IPS-18a (cell line): ENCODE measurements at regions not wholly inside any gene's neighbourhood (a gene's known extent, or its start where the extent isn't known, plus 50 kb on each side); places are given as distances from the start of the nearest gene placed in this dataset.

Experiments used
- H3K27ac ChIP-seq: one replicate; pipeline ENCODE4 v1.5.1; 2013; ENCODE audit warnings: low read length
- H3K27me3 ChIP-seq: one replicate; pipeline ENCODE4 v1.6.1; 2013; ENCODE audit warnings: mild to moderate bottlenecking, low read length; ENCODE audit not compliant: control insufficient read depth, insufficient read depth
- H3K36me3 ChIP-seq: one replicate; pipeline ENCODE4 v1.6.1; 2013; ENCODE audit warnings: low read depth, low read length; ENCODE audit not compliant: control insufficient read depth
- H3K4me1 ChIP-seq: one replicate; pipeline ENCODE4 v1.6.1; 2013; ENCODE audit warnings: low read depth, low read length; ENCODE audit not compliant: control insufficient read depth
- H3K4me3 ChIP-seq: one replicate; pipeline ENCODE4 v1.5.1; 2013; ENCODE audit warnings: low read length
- H3K9ac ChIP-seq: one replicate; pipeline ENCODE4 v1.6.1; 2013; ENCODE audit warnings: mild to moderate bottlenecking, low read length, moderate library complexity
- H3K9me3 ChIP-seq: one replicate; pipeline ENCODE4 v1.6.1; 2013; ENCODE audit warnings: low read depth, low read length; ENCODE audit not compliant: control insufficient read depth

GRCh38 chr12:75565795-75566194, 54.4 kb upstream of the KRR1 start:
- no peaks in the 10 kb centered on the region for H3K27me3 ChIP-seq
- peaks cover 6% of the 10 kb centered on the region for H3K9me3 ChIP-seq
- no peaks in the 10 kb centered on the region for H3K36me3 ChIP-seq
- no peak overlapping the region for H3K9ac ChIP-seq
- H3K27ac ChIP-seq: no peak overlapping the region
- no peaks in the 10 kb centered on the region for H3K4me1 ChIP-seq
- H3K4me3 ChIP-seq: no peak overlapping the region

DNA sequence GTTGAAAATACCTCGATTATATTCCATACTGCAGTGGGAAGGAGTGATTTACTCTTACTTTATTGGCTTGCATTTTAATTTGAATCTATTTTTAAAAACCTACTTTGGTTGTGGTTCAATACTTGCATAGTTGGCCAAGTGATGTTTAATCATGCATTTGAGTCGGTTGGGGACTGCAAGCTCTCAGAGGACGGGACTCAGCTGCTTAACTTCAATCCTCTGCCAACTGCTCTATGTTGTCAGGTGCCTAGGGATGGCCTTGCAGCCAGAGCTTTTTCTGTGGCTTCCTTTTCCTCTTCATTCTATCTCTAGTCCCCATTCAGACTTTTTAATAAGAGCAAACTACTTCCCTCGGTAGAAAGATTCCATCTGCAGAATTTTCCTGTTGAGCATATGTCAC, 53.4 kb upstream of the KRR1 start:
- Histone ChIP-seq H3K4me1 (no peaks in the 10 kb centered on the region), H3K4me3 (no peak overlapping the region), H3K9me3 (peaks cover 6% of the 10 kb centered on the region), H3K27me3 (no peaks in the 10 kb centered on the region), H3K9ac (no peak overlapping the region), H3K36me3 (no peaks in the 10 kb centered on the region), H3K27ac (no peak overlapping the region)

DNA sequence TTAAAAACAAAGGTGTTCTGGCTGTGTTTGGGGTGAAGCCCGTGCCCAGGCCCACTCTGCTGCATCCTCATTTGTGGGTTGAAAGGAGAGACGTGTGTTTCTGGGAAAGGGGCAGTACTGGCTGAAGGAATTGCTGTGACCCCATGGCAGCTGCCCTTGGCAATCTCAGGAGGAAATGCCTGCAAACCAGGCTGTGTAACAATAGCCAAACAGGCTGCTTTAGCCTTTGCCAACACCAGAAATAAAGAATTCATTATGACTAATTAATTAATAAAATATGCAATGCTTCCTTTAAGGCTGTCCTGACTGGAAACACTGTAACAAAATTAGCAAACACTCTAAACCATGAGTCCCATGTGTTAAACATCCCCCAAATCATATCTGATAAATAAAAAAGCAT, 53.0 kb upstream of the KRR1 start:
- Histone ChIP-seq H3K4me3 (no peak overlapping the region), H3K4me1 (no peaks in the 10 kb centered on the region), H3K36me3 (no peaks in the 10 kb centered on the region), H3K27ac (no peak overlapping the region), H3K9ac (no peak overlapping the region), H3K27me3 (no peaks in the 10 kb centered on the region), H3K9me3 (peaks cover 6% of the 10 kb centered on the region)

DNA sequence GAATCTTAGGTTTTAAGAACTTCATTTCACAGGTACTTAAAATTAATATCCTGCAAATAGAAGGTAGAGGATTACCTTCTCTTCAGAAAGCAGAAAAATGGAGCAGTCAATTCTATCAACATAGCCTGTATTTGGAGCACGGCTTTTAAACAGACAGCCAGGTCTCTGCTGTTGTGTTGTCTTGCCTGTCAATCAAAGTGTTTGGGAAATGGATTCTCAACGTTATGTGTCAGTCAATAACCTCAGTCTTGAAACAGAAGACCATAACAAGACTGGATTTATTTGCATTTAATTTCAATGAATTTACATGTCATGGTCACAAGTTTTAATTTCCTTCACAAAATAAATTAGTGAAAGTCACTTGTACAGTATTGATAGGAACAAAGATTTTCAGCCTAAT, 51.9 kb upstream of the KRR1 start:
- H3K4me3 ChIP-seq: no peak overlapping the region
- no peaks in the 10 kb centered on the region for H3K4me1 ChIP-seq
- no peak overlapping the region for H3K9ac ChIP-seq
- H3K27me3 ChIP-seq: no peaks in the 10 kb centered on the region
- H3K36me3 ChIP-seq: no peaks in the 10 kb centered on the region
- no peak overlapping the region for H3K27ac ChIP-seq
- H3K9me3 ChIP-seq: peaks cover 6% of the 10 kb centered on the region

GRCh38 chr12:75561921-75562320, 50.5 kb upstream of the KRR1 start:
- no peaks in the 10 kb centered on the region for H3K36me3 ChIP-seq
- H3K9ac ChIP-seq: no peak overlapping the region
- no peaks in the 10 kb centered on the region for H3K27me3 ChIP-seq
- no peak overlapping the region for H3K4me3 ChIP-seq
- no peak overlapping the region for H3K27ac ChIP-seq
- peaks cover 6% of the 10 kb centered on the region for H3K9me3 ChIP-seq
- no peaks in the 10 kb centered on the region for H3K4me1 ChIP-seq
